ENCODE measurements at regions not wholly inside any gene's neighbourhood (a gene's known extent, or its start where the extent isn't known, plus 50 kb on each side); places are given as distances from the start of the nearest gene placed in this dataset.

DNA sequence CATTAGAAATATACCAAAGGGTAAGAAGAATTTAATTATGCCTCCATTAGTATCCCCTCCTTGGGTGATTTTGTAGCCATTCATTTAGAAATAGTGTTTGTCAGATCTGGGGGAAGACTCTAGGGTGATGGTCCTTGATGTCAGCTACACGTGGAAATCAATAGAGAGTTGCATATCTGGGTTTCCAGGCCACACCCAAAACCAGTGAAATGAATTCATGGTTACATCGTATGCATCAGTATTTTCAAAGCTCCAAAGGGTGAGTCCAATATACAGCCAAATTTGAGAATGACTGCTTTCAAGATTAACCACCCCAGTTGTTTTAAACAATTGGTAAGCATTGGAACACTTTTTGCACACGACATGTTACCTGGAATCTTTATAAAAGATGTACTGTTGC, 173.4 kb upstream of the SGCD start:
- no peak for DNase-seq (ENCODE audit: low spot score)
- no peaks in the 10 kb centered on the region for H3K36me3 ChIP-seq (ENCODE audit: control insufficient read depth in 4 of 4, insufficient read depth in 3 of 4, low read depth in 1 of 4, low read length in 3 of 4)
- WGBS: 58% methylated on average over 3 of the region's 3 CpGs
- no peaks in the 10 kb centered on the region for H3K4me1 ChIP-seq (ENCODE audit: control insufficient read depth in 4 of 4, insufficient read depth in 4 of 4, low read length in 3 of 4)
- no peak overlapping the region for H3K4me3 ChIP-seq (ENCODE audit: low read depth in 1 of 3, low read length in 3 of 3)
- TF ChIP-seq, protein P1, sequence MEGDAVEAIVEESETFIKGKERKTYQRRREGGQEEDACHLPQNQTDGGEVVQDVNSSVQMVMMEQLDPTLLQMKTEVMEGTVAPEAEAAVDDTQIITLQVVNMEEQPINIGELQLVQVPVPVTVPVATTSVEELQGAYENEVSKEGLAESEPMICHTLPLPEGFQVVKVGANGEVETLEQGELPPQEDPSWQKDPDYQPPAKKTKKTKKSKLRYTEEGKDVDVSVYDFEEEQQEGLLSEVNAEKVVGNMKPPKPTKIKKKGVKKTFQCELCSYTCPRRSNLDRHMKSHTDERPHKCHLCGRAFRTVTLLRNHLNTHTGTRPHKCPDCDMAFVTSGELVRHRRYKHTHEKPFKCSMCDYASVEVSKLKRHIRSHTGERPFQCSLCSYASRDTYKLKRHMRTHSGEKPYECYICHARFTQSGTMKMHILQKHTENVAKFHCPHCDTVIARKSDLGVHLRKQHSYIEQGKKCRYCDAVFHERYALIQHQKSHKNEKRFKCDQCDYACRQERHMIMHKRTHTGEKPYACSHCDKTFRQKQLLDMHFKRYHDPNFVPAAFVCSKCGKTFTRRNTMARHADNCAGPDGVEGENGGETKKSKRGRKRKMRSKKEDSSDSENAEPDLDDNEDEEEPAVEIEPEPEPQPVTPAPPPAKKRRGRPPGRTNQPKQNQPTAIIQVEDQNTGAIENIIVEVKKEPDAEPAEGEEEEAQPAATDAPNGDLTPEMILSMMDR (IDR thresholded peaks at IDR 0.05; ENCODE audit: low read depth, low read length, missing input control): no peak
- TF ChIP-seq EGR1 (IDR thresholded peaks at IDR 0.05; ENCODE audit: low read depth in 2 of 2) (no peak), SP1 (IDR thresholded peaks at IDR 0.05) (no peak), HNF4A (conservative IDR thresholded peaks at IDR 0.05) (no peak), HNF4G (IDR thresholded peaks at IDR 0.05) (no peak), NR2F2 (IDR thresholded peaks at IDR 0.05) (no peak), TAF1 (conservative IDR thresholded peaks at IDR 0.05) (no peak), RAD21 (IDR thresholded peaks at IDR 0.05) (no peak)
- TF ChIP-seq, protein P2, sequence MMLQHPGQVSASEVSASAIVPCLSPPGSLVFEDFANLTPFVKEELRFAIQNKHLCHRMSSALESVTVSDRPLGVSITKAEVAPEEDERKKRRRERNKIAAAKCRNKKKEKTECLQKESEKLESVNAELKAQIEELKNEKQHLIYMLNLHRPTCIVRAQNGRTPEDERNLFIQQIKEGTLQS (IDR thresholded peaks at IDR 0.05): no peak
- TF ChIP-seq, protein P3, sequence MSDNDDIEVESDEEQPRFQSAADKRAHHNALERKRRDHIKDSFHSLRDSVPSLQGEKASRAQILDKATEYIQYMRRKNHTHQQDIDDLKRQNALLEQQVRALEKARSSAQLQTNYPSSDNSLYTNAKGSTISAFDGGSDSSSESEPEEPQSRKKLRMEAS (IDR thresholded peaks at IDR 0.05): no peak
- TF ChIP-seq, protein P4, sequence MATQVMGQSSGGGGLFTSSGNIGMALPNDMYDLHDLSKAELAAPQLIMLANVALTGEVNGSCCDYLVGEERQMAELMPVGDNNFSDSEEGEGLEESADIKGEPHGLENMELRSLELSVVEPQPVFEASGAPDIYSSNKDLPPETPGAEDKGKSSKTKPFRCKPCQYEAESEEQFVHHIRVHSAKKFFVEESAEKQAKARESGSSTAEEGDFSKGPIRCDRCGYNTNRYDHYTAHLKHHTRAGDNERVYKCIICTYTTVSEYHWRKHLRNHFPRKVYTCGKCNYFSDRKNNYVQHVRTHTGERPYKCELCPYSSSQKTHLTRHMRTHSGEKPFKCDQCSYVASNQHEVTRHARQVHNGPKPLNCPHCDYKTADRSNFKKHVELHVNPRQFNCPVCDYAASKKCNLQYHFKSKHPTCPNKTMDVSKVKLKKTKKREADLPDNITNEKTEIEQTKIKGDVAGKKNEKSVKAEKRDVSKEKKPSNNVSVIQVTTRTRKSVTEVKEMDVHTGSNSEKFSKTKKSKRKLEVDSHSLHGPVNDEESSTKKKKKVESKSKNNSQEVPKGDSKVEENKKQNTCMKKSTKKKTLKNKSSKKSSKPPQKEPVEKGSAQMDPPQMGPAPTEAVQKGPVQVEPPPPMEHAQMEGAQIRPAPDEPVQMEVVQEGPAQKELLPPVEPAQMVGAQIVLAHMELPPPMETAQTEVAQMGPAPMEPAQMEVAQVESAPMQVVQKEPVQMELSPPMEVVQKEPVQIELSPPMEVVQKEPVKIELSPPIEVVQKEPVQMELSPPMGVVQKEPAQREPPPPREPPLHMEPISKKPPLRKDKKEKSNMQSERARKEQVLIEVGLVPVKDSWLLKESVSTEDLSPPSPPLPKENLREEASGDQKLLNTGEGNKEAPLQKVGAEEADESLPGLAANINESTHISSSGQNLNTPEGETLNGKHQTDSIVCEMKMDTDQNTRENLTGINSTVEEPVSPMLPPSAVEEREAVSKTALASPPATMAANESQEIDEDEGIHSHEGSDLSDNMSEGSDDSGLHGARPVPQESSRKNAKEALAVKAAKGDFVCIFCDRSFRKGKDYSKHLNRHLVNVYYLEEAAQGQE (IDR thresholded peaks at IDR 0.05): no peak
- no peaks in the 10 kb centered on the region for H3K9me3 ChIP-seq (ENCODE audit: control insufficient read depth in 4 of 4, low read length in 3 of 4)
- no peak overlapping the region for H3K9ac ChIP-seq (ENCODE audit: low read depth in 1 of 2, low read length in 2 of 2)
- no peak overlapping the region for H3K27ac ChIP-seq (ENCODE audit: low read depth in 1 of 2, low read length in 2 of 2)
- peaks cover 0 to 2% (median 0%) of the 10 kb centered on the region in 4 donors for H3K27me3 ChIP-seq (ENCODE audit: control insufficient read depth in 4 of 4, insufficient read depth in 4 of 4, low read length in 3 of 4)

DNA sequence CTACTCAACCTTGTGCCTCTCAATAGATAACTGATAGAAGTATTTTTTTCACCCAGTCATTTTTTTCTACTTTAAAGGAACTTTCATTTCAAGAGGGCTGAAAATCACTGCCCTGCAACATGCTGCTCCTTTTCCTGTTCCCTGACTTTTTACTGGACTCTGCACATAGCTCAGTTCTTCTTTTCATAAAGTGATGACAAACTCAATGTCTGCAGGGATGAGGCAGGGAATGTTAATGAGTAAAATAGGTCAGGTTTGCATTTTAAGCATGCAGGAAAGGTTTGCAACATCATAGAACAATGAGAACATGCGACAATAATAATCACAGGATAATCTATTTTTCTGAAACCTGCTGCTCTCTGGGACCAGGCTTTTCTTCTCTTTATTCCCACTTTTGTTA, 172.2 kb upstream of the SGCD start:
- WGBS: 94% methylated on average over 1 of the region's 1 CpG
- Histone ChIP-seq H3K9ac (ENCODE audit: low read depth in 1 of 2, low read length in 2 of 2) (no peak overlapping the region), H3K4me1 (ENCODE audit: control insufficient read depth in 4 of 4, insufficient read depth in 4 of 4, low read length in 3 of 4) (no peaks in the 10 kb centered on the region), H3K36me3 (ENCODE audit: control insufficient read depth in 4 of 4, insufficient read depth in 3 of 4, low read depth in 1 of 4, low read length in 3 of 4) (no peaks in the 10 kb centered on the region), H3K27me3 (ENCODE audit: control insufficient read depth in 4 of 4, insufficient read depth in 4 of 4, low read length in 3 of 4) (peaks cover 0 to 1% (median 0%) of the 10 kb centered on the region in 4 donors), H3K4me3 (ENCODE audit: low read depth in 1 of 3, low read length in 3 of 3) (no peak overlapping the region), H3K27ac (ENCODE audit: low read depth in 1 of 2, low read length in 2 of 2) (no peak overlapping the region), H3K9me3 (ENCODE audit: control insufficient read depth in 4 of 4, low read length in 3 of 4) (no peaks in the 10 kb centered on the region)
- TF ChIP-seq YY1 (IDR thresholded peaks at IDR 0.05) (no peak), FOXA1 (IDR thresholded peaks at IDR 0.05) (no peak), HNF4G (IDR thresholded peaks at IDR 0.05) (no peak), FOXA2 (IDR thresholded peaks at IDR 0.05) (no peak), JUND (IDR thresholded peaks at IDR 0.05) (no peak), RXRA (IDR thresholded peaks at IDR 0.05) (no peak), EGR1 (IDR thresholded peaks at IDR 0.05; ENCODE audit: low read depth in 2 of 2) (no peak), RAD21 (IDR thresholded peaks at IDR 0.05) (no peak), SP1 (IDR thresholded peaks at IDR 0.05) (no peak)
- TF ChIP-seq, protein P2 (IDR thresholded peaks at IDR 0.05): no peak
- TF ChIP-seq, protein P3 (IDR thresholded peaks at IDR 0.05): no peak
- TF ChIP-seq, protein P1 (IDR thresholded peaks at IDR 0.05; ENCODE audit: low read depth, low read length, missing input control): no peak
- TF ChIP-seq, protein P5, sequence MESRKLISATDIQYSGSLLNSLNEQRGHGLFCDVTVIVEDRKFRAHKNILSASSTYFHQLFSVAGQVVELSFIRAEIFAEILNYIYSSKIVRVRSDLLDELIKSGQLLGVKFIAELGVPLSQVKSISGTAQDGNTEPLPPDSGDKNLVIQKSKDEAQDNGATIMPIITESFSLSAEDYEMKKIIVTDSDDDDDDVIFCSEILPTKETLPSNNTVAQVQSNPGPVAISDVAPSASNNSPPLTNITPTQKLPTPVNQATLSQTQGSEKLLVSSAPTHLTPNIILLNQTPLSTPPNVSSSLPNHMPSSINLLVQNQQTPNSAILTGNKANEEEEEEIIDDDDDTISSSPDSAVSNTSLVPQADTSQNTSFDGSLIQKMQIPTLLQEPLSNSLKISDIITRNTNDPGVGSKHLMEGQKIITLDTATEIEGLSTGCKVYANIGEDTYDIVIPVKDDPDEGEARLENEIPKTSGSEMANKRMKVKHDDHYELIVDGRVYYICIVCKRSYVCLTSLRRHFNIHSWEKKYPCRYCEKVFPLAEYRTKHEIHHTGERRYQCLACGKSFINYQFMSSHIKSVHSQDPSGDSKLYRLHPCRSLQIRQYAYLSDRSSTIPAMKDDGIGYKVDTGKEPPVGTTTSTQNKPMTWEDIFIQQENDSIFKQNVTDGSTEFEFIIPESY (IDR thresholded peaks at IDR 0.05): no peak
- no peak for DNase-seq (ENCODE audit: low spot score)

Data from liver (tissue), 8 donors.